Astrocyte (in vitro differentiated cells and primary cell): ENCODE measurements at regions not wholly inside any gene's neighbourhood (a gene's known extent, or its start where the extent isn't known, plus 50 kb on each side); places are given as distances from the start of the nearest gene placed in this dataset.

Experiments used
- DNase-seq: peaks from one replicate; pipeline ENCODE4 v3.0.0-alpha.2; 2010; ENCODE audit warnings: low read depth
- FAIRE-seq: peaks from 2 replicates; lab custom pipeline; 2011; peaks lifted over from hg19 to GRCh38; lab: Jason Lieb, UNC
- H2AFZ ChIP-seq: 2 replicates; pipeline ENCODE4 v1.6.0; 2012; ENCODE audit warnings: low read depth, low read length, inconsistent platforms
- H3K27ac ChIP-seq: 2 replicates; pipeline ENCODE4 v1.5.1; 2011; ENCODE audit warnings: low read depth, low read length, inconsistent platforms
- H3K27me3 ChIP-seq: 2 replicates; pipeline ENCODE4 v1.6.0; 2011; ENCODE audit warnings: low read length, inconsistent platforms; ENCODE audit not compliant: insufficient read depth
- H3K36me3 ChIP-seq: 2 replicates; pipeline ENCODE4 v1.5.1; 2011; ENCODE audit warnings: low read length, inconsistent platforms; ENCODE audit not compliant: insufficient read depth
- H3K4me1 ChIP-seq: 2 replicates; pipeline ENCODE4 v1.5.1; 2011; ENCODE audit warnings: low read length, inconsistent platforms; ENCODE audit not compliant: insufficient read depth
- H3K4me2 ChIP-seq: 2 replicates; pipeline ENCODE4 v1.6.0; 2012; ENCODE audit warnings: low read length, inconsistent platforms
- H3K4me3 ChIP-seq: 2 replicates; pipeline ENCODE4 v1.5.1; 2011; ENCODE audit warnings: low read depth, mild to moderate bottlenecking, low read length, inconsistent platforms; ENCODE audit not compliant: insufficient read depth
- H3K79me2 ChIP-seq: 2 replicates; pipeline ENCODE4 v1.6.0; 2012; ENCODE audit warnings: mild to moderate bottlenecking, low read length, inconsistent platforms; ENCODE audit not compliant: insufficient read depth
- H3K9ac ChIP-seq: 2 replicates; pipeline ENCODE4 v1.6.0; 2012; ENCODE audit warnings: mild to moderate bottlenecking, low read length, inconsistent platforms
- H3K9me3 ChIP-seq: 2 replicates; pipeline ENCODE4 v1.5.1; 2012; ENCODE audit warnings: low read depth, mild to moderate bottlenecking, low read length, inconsistent platforms; ENCODE audit not compliant: insufficient read depth
- H4K20me1 ChIP-seq: 2 replicates; pipeline ENCODE4 v1.6.0; 2012; ENCODE audit warnings: low read length, inconsistent platforms; ENCODE audit not compliant: insufficient read depth
- H3K27ac Mint-ChIP-seq: one replicate; pipeline ENCODE4 v1.8.0; 2021; ENCODE audit warnings: mild to moderate bottlenecking, mixed read lengths; ENCODE audit not compliant: unreplicated experiment
- H3K27me3 Mint-ChIP-seq: one replicate; pipeline ENCODE4 v1.8.0; 2021; ENCODE audit warnings: low read depth, mixed read lengths; ENCODE audit not compliant: unreplicated experiment
- H3K36me3 Mint-ChIP-seq: one replicate; pipeline ENCODE4 v1.8.0; 2021; ENCODE audit warnings: low read depth, mixed read lengths; ENCODE audit not compliant: unreplicated experiment
- H3K4me1 Mint-ChIP-seq: one replicate; pipeline ENCODE4 v1.8.0; 2021; ENCODE audit warnings: low read depth, mixed read lengths; ENCODE audit not compliant: unreplicated experiment
- H3K4me3 Mint-ChIP-seq: one replicate; pipeline ENCODE4 v1.8.0; 2021; ENCODE audit warnings: mild to moderate bottlenecking, moderate library complexity, mixed read lengths; ENCODE audit not compliant: unreplicated experiment
- H3K9me3 Mint-ChIP-seq: one replicate; pipeline ENCODE4 v1.8.0; 2021; ENCODE audit warnings: mild to moderate bottlenecking, mixed read lengths; ENCODE audit not compliant: unreplicated experiment
- CTCF ChIP-seq: IDR thresholded peaks from 2 replicates; pipeline ENCODE4 v1.5.1; 2011; ENCODE audit warnings: low read depth, mild to moderate bottlenecking, inconsistent platforms, low read length, moderate library complexity; ENCODE audit not compliant: insufficient read depth
- EZH2 ChIP-seq: IDR thresholded peaks from 2 replicates; pipeline ENCODE4 v1.6.1; 2012; ENCODE audit warnings: mild to moderate bottlenecking, low read length, inconsistent platforms; ENCODE audit not compliant: insufficient read depth

DNA sequence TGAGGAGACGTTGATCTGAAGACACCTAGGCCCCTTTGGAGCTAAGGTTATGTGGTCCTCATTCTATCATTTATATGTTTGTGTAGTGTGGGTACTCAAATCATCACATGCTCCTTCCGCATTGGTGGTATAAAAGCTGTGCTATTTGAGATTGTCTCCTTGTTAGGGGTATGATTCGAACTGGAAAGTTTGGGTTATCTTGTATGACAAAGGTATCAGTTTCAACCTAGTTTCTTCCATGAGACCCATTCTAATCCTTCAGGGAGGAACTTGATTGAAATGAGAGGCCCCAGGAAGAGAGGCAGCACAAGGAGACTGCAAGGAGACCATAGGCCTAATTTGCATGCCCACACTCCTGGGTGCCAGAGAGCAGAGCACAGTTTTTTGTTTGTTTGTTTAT lies 104.2 kb upstream of the TIAM2 start:
- DNase-seq (no peak), FAIRE-seq (no peak)
- Mint-ChIP-seq H3K4me3 (no peak overlapping the region), H3K4me1 (peaks cover 33% of the 10 kb centered on the region), H3K27ac (no peak overlapping the region), H3K9me3 (no peaks in the 10 kb centered on the region), H3K27me3 (no peaks in the 10 kb centered on the region), H3K36me3 (peaks cover 6% of the 10 kb centered on the region)
- H3K36me3 ChIP-seq: no peaks in the 10 kb centered on the region
- peaks cover 7% of the 10 kb centered on the region for H3K4me1 ChIP-seq
- no peak overlapping the region for H3K9ac ChIP-seq
- no peak overlapping the region for H3K4me3 ChIP-seq
- peaks cover 9% of the 10 kb centered on the region for H3K79me2 ChIP-seq
- no peak overlapping the region for H3K27ac ChIP-seq
- H2AFZ ChIP-seq: no peak overlapping the region
- no peaks in the 10 kb centered on the region for H3K27me3 ChIP-seq
- peaks cover 31% of the 10 kb centered on the region for H4K20me1 ChIP-seq
- no peaks in the 10 kb centered on the region for H3K9me3 ChIP-seq
- H3K4me2 ChIP-seq: no peak overlapping the region
- TF ChIP-seq CTCF (no peak), EZH2 (no peak)

DNA sequence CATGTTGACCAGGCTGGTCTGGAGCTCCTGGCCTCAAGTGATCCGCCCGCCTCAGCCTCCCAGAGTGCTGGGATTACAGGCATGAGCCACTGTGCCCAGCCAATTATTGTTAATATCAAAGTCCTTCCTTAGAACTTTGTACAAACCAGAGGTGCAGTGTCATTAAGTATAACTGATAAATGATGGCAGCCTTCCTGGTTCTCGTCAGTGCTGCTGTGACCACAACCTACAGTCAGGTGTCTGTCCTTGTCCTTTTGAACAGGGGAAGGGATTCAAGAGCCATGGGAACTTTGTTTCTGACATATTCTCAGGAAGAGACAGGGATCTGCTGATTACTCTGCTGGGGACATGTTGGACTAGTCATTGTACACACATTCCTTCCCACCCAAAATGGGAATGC lies 103.2 kb upstream of the TIAM2 start:
- Histone ChIP-seq H3K4me1 (peaks cover 7% of the 10 kb centered on the region), H3K36me3 (no peaks in the 10 kb centered on the region), H3K27me3 (no peaks in the 10 kb centered on the region), H3K4me2 (no peak overlapping the region), H3K27ac (no peak overlapping the region), H3K79me2 (peaks cover 9% of the 10 kb centered on the region), H4K20me1 (peaks cover 37% of the 10 kb centered on the region), H2AFZ (no peak overlapping the region), H3K4me3 (no peak overlapping the region), H3K9me3 (no peaks in the 10 kb centered on the region), H3K9ac (no peak overlapping the region)
- TF ChIP-seq EZH2 (no peak), CTCF (no peak)
- H3K36me3 Mint-ChIP-seq: peaks cover 8% of the 10 kb centered on the region
- peaks cover 28% of the 10 kb centered on the region for H3K4me1 Mint-ChIP-seq
- no peak overlapping the region for H3K27ac Mint-ChIP-seq
- no peak for FAIRE-seq
- DNase-seq: no peak
- no peaks in the 10 kb centered on the region for H3K9me3 Mint-ChIP-seq
- no peaks in the 10 kb centered on the region for H3K27me3 Mint-ChIP-seq
- no peak overlapping the region for H3K4me3 Mint-ChIP-seq

DNA sequence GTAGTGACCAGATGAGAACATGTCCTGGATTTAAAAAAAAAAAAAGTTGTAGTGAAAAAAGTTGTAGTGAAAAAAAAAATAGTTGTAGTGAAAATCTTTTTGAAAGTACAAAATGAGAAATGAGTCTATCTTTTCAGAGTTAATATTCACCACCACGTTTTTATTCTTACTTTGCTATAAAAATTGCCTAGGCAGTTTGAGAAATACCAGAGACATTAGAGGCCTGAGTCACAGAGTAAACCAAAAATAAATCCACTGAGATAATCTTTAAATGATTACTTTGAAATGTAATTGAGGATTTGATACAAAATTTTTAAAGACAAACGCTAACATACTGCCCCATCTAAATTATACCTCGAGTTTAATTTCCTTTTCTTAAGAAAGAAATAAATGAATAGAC lies 101.2 kb upstream of the TIAM2 start:
- Mint-ChIP-seq H3K36me3 (peaks cover 11% of the 10 kb centered on the region), H3K9me3 (no peaks in the 10 kb centered on the region), H3K27me3 (no peaks in the 10 kb centered on the region), H3K27ac (no peak overlapping the region), H3K4me3 (no peak overlapping the region), H3K4me1 (peaks cover 16% of the 10 kb centered on the region)
- no peak overlapping the region for H2AFZ ChIP-seq
- TF ChIP-seq EZH2 (no peak), CTCF (no peak)
- H3K79me2 ChIP-seq: peaks cover 9% of the 10 kb centered on the region
- no peak for DNase-seq
- H3K9ac ChIP-seq: peak overlapping the region; percentile 44
- no peak overlapping the region for H3K4me3 ChIP-seq
- no peaks in the 10 kb centered on the region for H3K9me3 ChIP-seq
- H4K20me1 ChIP-seq: peaks cover 27% of the 10 kb centered on the region
- no peak for FAIRE-seq
- no peaks in the 10 kb centered on the region for H3K36me3 ChIP-seq
- no peaks in the 10 kb centered on the region for H3K27me3 ChIP-seq
- H3K27ac ChIP-seq: peak overlapping the region; percentile 2
- peak overlapping the region; percentile 64 for H3K4me2 ChIP-seq
- peaks cover 7% of the 10 kb centered on the region for H3K4me1 ChIP-seq
